ENCODE measurements at regions not wholly inside any gene's neighbourhood (a gene's known extent, or its start where the extent isn't known, plus 50 kb on each side); places are given as distances from the start of the nearest gene placed in this dataset.
"Not testable (repeated sequence)": the region's sequence is repeated elsewhere in the genome, so short reads cannot be mapped to it uniquely, and the experiment has no call there.

DNA sequence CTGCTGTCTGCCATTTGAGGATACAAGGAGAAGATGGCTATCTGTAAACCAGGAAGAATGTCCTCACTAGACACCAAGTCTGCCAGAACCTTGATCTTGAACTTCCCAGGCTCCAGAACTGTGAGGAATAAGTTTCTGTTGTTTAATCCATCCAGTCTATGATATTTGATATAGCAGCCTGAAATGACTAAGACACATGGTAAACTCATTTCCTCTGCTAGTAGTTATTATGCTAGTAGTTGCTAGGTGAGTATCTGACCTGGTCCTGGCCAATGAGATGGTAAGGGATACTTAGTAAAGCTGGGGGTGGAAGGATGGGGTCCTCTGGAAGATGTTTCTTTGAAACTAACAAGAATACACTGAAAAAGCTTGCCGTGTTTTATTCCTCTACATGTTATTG, 280.7 kb upstream of the ARHGEF26 start:
- DNase-seq (ENCODE audit: low spot score), result no peak

DNA sequence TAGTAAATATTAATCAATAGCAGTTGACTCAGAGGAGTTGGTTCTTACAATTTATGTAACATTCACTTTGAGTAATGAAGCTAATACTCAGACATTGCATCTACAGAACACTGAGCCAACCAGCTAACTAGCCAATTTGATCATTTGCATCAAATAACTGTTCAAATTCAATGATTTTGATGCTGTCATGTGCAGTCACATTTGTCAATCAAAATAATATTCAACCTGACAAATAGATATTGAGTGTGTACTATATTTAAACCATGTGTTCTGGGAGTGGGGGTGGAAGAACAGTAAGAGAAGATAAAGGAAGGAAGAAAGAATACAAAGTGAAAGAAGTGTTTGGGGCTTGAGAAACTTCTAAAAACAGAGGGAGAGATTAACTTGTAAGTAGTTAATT, 277.2 kb upstream of the ARHGEF26 start:
- no peak for DNase-seq (ENCODE audit: low spot score)

DNA sequence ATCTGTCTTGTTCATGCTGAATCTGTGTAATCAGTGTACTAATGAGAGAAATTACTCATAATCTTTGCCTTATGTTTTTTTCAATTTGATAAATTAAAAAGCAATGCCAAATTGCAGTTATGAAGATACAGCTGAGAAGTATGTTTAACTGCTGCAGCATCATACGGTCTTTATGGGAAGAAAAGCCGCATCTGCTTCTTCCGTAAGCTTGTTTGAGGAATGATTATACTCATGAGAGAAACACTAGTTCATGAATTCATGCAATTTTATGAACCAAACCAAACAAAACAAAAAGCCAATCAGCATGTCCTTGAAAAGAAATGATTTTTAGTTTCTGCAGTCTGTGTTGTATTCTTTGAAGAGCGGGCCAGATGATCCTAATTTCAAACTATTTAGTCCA, 275.9 kb upstream of the ARHGEF26 start:
- no peak for DNase-seq (ENCODE audit: low spot score)

DNA sequence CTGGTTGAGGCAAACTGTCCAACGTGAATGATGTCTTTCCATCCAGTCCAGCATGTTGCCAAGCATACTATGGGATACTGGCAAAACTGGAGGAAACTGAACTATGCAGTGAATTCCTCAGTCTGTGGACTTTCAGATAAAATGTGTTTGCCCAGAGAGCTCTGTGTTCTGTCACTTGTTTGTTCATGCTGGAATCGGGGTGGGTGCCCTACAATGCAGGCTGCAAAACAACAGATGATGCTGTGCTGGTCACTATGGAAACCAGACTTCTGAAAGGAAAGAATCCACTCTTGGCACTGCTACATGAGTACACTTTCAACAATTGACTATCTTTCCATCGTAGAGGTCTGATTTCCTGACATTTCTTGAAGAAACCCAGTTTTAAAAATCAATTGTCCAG, 272.5 kb upstream of the ARHGEF26 start:
- DNase-seq (ENCODE audit: low spot score), result no peak

DNA sequence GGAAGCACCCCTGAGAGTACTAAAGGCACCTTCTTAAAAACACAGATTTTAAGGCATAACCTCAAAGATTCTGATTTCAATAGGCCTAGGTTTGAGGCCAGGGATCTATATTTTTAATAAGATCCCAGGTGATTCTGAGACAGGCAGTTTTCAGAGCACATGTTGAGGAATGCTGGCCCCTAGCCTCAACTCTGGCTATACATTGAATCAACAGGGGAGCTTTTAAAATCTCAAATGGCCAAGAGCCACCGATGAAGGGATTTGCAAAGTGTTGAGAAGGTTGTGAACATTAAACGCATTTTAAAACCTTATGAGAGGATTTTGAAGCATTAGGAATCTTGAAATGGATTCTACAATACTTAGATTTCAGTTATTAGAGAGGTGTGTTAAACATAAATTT, 268.8 kb upstream of the ARHGEF26 start:
- DNase-seq (ENCODE audit: low spot score), result no peak

DNA sequence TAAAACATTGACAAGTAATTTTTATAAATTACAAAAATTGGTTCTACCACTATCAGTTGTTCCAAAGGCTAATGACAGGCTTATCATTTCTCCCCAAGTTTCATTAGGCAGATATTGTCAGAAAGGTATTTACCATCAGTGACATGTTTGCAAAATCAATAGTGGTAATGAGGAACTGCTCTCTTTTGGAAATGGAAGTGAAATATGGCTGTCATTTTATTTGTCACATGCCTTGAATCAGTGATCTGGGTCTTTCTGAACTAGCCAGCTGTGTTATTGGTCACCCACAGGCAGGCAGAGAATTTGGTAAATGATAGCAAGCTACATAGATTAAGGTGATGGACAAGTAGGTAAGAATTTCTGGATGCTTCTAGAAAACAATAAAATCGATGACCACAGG, 268.0 kb upstream of the ARHGEF26 start:
- no peak for DNase-seq (ENCODE audit: low spot score)

DNA sequence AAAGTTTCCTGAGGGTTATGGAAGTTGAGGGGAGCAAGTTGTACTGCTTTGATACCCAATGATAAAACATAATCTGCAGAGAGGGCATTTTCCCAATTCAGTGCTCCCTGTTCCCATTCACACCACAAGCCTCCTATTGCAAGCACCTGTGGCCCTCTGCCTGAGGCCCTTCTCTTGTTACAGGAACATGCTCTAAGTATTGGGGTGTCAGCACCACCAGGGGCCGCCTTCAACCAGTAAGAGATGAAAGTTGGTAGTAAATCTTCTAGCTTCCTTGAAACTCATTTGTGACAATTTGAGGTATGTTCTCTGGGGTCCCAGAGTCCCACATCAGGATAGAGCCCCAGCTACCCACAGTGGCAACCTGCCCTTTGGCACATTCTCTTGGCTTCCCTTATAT, 265.4 kb upstream of the ARHGEF26 start:
- no peak for DNase-seq (ENCODE audit: low spot score)

DNA sequence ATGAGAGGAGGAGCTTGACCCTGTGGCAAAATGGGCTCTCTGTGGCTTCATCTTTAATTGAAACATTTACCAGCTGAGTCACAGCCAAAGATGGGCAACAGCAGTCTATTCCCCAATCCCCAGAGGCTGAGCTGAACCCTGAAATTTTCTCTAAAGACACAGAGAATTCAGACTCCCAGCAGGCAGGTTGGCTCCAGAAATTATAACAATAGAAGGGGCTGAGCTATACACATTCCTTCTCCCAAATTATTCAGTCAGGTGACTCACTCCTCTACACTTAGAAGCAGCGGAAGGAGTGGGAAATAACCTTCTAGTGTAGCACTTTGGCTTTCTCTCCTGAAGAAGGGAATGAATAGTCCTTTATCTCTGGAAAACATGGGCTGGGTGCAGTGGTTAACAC, 264.3 kb upstream of the ARHGEF26 start:
- DNase-seq (ENCODE audit: low spot score), result peak; percentile 22

DNA sequence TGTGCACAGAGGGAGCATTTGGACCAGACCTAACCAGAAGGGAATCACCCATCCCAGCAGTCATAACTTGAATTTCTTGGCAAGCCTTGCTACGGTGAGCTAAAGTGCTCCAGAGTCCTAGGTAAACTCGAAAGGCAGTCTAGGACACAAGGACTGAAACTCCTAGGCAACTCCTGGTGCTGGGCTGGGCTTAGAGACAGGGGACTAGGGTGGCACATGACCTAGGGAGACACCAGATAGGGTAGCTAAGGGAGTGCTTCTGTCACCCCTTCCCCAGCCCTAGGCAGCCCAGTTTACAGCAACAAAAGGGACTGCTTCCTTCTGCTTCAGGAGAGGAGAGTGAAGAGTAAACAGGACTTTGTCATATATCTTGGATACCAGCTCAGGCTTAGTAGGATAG, 256.4 kb upstream of the ARHGEF26 start:
- DNase-seq (ENCODE audit: low spot score), result no peak

DNA sequence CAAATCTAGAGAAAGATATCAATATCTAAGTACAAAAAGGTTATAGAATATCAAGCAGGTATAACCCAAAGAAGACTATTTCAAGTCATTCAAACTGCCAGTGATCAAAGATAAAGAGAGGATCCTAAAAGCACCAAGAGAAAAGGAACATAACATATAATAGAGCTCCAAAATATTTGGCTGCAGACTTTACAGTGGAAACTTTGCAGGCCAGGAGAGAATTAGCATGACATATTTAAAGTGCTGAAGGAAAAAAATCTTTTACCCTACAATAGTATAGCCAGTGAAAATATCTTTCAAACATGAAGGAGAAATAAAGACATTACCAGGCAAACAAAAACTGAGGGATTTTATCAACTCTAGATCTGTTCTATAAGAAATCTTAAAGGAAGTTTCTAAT, 254.3 kb upstream of the ARHGEF26 start:
- no peak for DNase-seq (ENCODE audit: low spot score)

DNA sequence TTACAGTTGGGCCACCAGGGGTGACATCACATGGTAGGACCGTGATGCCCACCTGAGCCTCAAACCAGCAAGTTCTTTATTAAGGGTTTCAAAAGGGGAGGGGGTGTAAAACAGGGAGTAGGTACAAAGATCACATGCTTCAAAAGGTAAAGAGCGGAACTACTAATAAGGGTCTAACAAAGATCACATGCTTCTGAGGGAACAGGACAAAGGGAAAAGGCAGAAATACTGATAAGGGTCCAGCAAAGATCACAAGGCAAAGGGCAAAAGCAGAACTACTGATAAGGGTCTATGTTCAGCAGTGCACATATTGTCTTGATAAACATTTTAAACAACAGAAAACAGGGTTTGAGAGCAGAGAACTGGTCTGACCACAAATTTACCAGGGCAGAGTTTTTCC, 246.8 kb upstream of the ARHGEF26 start:
- not testable (repeated sequence) for DNase-seq (ENCODE audit: low spot score)

DNA sequence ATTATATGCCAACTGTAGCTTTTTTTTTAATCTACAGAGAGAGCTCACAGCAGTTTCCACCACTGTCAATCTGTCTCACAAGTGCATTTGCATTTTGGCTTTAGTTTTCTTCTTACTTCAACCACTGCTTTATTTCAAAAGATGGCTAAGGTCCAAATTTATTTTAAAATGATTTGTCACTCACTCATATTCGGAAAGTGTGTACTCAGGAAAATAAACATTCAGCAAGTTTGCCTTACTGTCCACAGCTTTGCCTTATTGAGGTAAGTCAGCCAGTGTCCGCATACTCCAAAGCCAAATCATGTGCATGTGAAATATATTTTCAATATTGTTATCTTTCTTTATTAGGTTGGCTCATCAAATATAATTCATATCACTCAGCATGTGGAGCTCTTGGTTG, 240.7 kb upstream of the ARHGEF26 start:
- DNase-seq (ENCODE audit: low spot score), result no peak

DNA sequence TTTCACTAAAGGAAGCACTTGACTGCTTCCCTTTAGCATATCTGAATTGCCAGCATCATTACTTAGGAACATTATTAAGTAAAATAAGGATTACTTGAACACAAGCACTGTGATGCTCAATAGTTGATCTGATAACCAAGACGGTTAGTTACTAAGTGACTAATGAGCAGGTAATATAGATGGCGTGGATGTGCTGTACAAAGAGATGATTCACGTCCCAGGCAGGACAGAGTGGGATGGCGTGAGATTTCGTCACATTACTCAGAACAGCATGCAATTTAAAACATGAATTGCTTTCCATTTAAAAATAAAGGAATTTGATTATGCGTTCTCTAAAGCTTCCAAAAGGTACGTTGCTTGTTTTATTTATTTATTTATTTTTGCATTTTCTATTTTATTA, 240.0 kb upstream of the ARHGEF26 start:
- no peak for DNase-seq (ENCODE audit: low spot score)

DNA sequence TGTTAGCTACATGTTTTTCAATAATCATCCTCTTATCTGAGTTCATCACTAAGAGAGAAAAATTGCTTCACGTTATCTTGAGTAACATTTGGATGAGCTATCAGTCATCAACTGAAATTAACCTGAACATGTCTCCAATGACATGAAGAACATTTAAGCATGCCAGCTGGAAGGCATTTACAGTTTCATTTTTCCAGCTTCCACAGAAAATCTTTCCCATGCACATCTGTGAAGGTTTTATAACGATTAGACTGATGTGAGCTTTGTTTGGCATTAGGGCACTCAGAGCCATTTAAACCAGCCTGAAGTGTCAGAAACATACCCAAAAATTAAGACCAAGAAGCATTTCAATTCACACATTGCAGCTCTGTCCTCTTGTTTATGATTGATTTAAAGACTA, 235.8 kb upstream of the ARHGEF26 start:
- DNase-seq (ENCODE audit: low spot score), result no peak

DNA sequence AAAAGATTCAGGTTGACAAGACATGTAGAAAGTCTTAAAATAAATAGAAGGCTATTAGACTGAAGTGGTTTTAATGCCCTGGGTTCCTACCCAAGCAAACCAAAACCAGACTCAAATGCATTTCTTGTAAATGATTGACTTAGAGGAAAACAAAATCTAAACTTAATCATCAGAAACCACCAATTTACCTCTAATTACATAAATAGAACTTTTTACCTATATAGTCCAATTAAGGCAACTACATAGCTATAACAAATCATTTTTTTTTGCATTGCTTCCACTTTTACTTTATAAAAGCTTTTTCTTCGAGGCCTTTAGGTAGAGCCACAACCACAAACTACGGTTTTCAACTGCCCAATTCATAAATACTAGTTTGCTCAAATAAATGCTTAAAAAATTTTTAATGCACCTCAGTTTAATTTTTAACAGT, 231.3 kb upstream of the ARHGEF26 start:
- no peak for DNase-seq (ENCODE audit: low spot score)

DNA sequence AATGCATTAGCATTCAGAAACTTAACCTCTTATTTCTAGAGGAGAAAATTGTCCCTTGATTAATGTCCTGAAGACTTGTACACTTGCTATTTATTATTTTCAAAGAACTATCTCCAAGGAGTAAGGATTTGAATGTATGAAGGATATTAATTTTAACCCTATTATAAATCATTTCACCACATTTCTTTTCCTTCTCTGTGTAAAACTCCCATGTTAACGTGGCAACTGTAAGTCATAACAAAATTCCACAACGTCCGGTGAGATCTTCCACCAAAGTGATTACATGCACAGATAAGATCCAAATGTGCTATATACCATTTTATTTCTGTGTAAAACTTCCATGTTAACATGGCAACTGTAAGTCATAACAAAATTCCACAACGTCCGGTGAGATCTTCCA, 229.1 kb upstream of the ARHGEF26 start:
- DNase-seq (ENCODE audit: low spot score), result no peak

DNA sequence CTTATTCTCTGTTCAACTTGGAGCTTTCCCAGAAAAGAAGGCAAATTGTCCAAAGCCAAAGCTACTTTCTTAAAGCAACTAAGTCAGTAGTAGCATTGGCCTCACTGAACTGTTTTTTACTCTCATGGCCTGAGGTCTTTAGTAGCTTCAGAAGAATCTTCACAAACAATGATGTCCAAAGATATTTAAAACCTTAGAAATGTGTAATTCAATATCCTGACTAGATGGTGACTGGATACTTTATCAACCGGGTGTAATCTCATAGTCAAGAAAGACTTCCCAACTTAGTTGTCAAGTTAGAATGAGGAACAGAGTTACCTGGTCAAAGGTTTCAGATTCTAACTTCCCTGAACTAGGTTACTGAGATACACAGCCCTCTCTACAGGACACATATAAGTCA, 226.3 kb upstream of the ARHGEF26 start:
- DNase-seq (ENCODE audit: low spot score), result no peak

DNA sequence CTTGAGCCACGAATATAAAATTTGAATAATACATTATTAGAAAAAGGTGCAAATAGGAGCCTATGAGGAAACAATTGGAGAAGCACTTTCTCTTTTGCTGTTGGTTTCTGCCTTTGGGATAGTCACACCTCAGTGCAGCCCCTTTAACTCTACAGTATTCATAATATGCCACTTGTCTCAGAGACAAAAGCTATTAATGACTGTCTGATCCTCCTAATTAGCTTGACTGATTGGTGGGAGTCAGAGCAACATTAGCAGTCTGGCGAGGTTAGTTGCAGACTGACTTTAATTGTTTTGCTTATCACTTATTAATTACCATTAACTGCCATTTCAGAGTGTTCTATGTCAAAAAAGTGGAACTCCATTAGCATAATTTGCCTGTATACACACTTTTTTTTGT, 225.0 kb upstream of the ARHGEF26 start:
- DNase-seq (ENCODE audit: low spot score), result no peak

DNA sequence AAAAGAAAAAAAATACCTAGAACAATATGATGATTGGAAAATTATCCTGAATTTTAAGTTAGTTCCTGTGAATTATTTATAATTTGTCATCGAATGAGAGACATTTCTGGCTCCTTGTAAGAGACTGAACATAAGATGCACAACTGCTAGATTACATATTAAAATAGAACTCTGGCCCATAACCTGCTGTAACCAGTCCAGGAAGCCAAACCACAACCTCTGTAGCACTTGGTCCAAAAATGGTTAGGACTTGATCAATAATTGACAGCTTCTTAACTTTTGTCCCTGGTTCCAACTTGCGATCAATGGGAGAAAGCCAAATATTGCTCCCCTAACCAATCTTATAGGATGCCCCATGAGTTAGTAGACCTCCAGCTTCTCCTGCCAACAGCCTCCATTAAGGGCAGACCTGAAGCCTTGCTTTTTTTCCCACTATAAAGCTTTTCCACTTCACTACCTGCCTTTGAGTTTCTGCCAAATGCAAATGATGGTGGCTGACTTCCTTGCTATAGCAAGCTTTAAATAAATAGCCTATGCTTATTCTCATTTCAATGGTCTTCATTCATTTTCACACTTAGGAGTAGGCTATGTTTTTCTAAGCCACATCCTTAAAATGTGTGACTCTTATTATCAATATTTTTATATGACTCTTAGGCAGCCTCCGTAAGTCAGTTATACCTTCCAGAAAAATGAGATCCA, 224.0 kb upstream of the ARHGEF26 start:
- no peak for DNase-seq (ENCODE audit: low spot score)

DNA sequence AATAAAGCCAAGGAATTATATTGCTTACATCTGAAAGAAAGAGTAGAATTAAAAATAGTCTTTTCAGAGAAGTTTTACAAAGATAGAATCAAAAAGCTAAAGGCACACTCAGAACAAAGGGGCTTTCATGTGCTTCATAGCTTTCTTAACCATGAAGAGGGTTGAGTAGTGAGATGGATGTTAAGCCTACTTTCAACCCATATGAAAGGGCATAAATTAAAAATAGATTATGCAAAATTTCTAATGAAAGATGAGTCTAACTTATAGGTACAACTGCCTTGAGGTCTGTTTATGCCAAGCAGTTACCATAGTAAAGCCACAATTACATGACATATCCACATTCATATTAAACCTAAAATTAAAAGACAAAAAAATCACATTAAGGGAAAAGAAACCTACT, 223.3 kb upstream of the ARHGEF26 start:
- DNase-seq (ENCODE audit: low spot score), result peak; percentile 46

DNA sequence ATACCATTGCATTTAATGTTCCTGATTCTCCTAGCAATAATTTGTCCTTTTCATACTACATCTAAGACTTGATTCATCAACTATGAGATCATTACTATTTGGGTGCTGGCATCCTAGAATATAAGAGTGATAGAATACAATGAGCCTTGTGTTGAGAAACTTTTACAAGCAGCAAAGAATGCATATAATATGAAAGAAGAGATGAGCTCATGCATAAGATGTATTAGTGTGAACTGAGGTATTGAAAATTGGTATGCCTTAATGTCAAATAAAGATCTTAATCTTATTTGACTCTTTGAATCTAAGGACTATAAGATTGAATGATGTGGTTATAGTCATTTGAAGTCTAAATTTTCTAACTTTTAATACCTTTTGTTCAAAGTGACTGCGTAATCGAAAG, 220.0 kb upstream of the ARHGEF26 start:
- DNase-seq (ENCODE audit: low spot score), result peak; percentile 73

DNA sequence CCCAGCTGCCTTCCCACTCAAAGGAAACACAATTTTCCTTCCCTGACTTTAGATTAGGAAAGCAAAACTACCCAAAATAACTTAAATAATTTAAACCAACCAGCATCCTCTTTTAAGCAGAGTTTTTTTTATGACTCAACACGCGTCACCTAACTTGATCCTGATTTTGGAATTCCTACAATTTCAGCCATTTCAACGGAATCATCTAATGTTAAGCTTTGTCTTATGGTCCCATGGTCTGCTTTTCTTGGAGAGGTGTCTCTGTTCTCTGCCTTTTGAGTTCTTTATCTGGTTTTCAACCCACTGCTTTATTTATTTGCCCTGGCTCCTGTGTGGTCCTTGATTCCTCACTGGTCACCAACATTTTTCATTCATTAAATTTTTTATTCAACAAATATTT, 219.2 kb upstream of the ARHGEF26 start:
- DNase-seq (ENCODE audit: low spot score), result peak; percentile 13

DNA sequence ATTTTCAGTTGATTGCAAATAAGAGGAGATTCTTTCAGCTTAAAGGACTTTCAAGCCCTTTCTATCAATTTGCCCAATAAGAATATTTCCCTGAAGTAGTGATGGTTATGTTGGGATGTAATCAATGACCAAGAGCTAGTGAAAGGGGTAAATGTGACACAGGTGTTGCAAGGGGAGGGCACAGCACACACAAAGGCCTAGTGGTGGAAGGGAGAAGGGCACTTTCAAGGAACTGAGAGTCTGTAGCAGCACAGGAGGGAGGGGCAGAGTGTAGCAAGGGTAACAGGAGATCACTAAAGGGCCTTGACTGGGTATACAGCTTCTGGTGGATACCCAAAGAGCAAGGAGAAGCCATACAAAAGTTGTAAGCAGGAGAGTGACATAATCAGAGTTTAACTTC, 217.8 kb upstream of the ARHGEF26 start:
- DNase-seq (ENCODE audit: low spot score), result no peak

DNA sequence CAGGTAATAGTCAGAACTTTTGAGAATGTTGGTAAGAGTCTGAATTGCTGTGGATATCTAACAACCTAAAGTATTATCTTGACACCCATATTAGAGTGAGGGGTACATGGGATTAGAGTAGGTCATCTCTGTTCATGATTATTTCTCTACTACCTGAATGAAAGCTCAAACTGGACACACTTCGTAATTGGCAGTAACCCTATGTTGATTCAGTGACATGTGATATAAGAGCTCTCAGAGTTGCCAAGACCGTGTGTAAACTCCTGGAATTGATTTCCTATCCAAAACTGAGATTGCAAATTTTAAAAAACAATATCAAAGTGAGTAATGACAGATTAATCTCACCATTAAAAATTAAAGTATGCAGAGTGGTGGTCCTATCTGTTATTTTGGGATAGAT, 214.8 kb upstream of the ARHGEF26 start:
- no peak for DNase-seq (ENCODE audit: low spot score)

DNA sequence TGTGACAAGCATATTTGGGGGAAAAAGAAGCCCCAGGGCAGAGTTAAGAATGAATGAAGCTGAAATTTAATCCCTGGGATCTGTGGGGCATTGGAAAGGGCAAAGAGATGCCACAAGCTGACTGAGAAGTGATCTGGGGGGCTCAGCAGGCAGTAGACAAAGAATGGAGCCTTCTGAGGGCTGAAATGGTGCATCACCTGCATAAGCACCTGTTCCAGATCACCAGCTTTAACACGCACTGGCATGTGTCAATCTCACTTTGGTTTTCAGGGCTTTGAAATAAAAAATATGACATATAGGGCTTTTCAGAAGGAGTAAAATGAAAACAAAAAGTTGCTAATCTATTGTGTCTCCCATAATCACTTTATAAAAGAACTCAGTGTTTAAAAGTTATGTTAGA, 210.8 kb upstream of the ARHGEF26 start:
- no peak for DNase-seq (ENCODE audit: low spot score)

Data from COLO829 (cell line).